Bronchial epithelial cell (primary cell): ENCODE measurements at regions not wholly inside any gene's neighbourhood (a gene's known extent, or its start where the extent isn't known, plus 50 kb on each side); places are given as distances from the start of the nearest gene placed in this dataset.
A peak's percentile ranks its signal among the peaks of the same experiment; 100 is the strongest.

Experiments
- DNase-seq: peaks from one replicate; pipeline ENCODE4 v3.0.0-alpha.2; 2010; ENCODE audit warnings: low read depth
- FAIRE-seq: peaks from 2 replicates; lab custom pipeline; 2011; peaks lifted over from hg19 to GRCh38; lab: Jason Lieb, UNC
- H3K27me3 ChIP-seq: 2 replicates; pipeline ENCODE4 v1.5.1; 2011; ENCODE audit warnings: low read length; ENCODE audit not compliant: control insufficient read depth, insufficient read depth
- H3K36me3 ChIP-seq: 2 replicates; pipeline ENCODE4 v1.5.1; 2011; ENCODE audit warnings: low read length; ENCODE audit not compliant: control insufficient read depth, insufficient read depth
- H3K4me3 ChIP-seq: 2 replicates; pipeline ENCODE4 v1.5.1; 2011; ENCODE audit warnings: mild to moderate bottlenecking, low read depth, low read length, control low read depth
- CTCF ChIP-seq: IDR thresholded peaks from 2 replicates; pipeline ENCODE4 v1.5.1; 2011; ENCODE audit warnings: mild to moderate bottlenecking, moderate library complexity, low read length, control low read depth, inconsistent platforms; ENCODE audit not compliant: insufficient read depth, severe bottlenecking

DNA sequence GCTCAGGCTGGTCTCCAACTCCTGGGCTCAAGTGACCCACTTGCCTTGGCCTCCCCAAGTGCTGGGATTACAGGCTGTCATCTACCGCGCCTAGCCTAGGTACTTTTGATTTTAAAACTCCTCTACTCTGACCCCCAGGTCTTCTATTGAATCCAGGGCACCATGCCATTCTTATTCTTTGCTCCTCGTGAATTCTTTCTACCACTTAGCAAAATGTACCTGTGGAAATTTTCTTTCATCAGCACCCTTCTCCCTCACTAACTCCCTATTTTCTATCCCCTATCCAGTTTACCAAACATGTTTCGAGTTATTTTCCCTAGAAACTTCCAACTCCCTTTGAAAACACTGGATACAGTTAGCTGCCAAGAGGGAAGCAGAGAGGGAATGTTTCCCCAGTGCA lies 60.0 kb upstream of the RAPGEF2 start:
- Histone ChIP-seq H3K36me3 (no peaks in the 10 kb centered on the region), H3K4me3 (no peak overlapping the region), H3K27me3 (no peaks in the 10 kb centered on the region)
- no peak for DNase-seq
- no peak for TF ChIP-seq CTCF
- no peak for FAIRE-seq

DNA sequence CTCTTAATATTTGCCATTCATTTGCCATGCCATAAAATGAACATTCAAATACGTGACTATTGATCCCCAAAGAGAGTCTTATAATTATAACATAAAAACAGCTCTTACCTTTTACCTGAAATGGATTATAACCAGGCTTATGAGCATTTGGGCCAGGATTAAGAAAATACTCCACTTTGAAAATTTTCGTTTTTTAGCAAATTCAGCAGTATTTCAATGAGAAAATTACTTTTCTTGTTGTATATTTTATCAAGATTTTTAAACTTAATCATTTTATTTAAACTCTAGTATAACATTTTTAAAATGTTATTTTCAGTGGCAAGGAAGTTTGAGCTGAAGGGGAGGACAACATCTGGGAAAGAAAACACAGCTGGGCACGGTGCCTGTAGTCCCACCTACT lies 59.0 kb upstream of the RAPGEF2 start:
- TF ChIP-seq CTCF = no peak
- no peak for FAIRE-seq
- no peak overlapping the region for H3K4me3 ChIP-seq

GRCh38 chr4:159045321-159045720 lies 57.6 kb upstream of the RAPGEF2 start:
- DNase-seq = no peak
- Histone ChIP-seq H3K4me3 (no peak overlapping the region), H3K36me3 (no peaks in the 10 kb centered on the region), H3K27me3 (no peaks in the 10 kb centered on the region)
- no peak for TF ChIP-seq CTCF
- no peak for FAIRE-seq

More for the DNA sequence above, 59.0 kb upstream of the RAPGEF2 start:
- no peak for DNase-seq
- H3K36me3 ChIP-seq = no peaks in the 10 kb centered on the region
- no peaks in the 10 kb centered on the region for H3K27me3 ChIP-seq

DNA sequence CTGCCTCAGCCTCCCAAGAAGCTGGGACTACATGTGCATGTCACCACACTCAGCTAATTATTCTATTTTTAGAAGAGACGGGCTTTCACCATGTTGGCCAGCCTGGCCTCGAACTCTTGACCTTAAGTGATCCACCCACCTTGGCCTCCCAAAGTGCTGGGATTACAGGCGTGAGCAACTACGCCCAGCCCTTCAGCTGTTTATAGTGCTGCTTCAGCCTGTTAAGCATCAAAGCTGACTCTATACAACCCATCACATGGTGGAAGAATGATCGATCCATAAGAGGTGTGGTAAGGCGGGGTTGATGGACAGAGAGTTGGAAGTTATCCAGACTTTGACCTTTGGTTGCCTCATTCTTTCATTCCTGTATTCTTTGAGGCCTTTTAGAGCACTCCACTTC lies 56.2 kb upstream of the RAPGEF2 start:
- FAIRE-seq = no peak
- DNase-seq = no peak
- no peak overlapping the region for H3K4me3 ChIP-seq
- H3K27me3 ChIP-seq = no peaks in the 10 kb centered on the region
- no peaks in the 10 kb centered on the region for H3K36me3 ChIP-seq
- no peak for TF ChIP-seq CTCF

GRCh38 chr4:159047478-159048165 lies 55.3 kb upstream of the RAPGEF2 start:
- Histone ChIP-seq H3K4me3 (no peak overlapping the region), H3K27me3 (no peaks in the 10 kb centered on the region), H3K36me3 (no peaks in the 10 kb centered on the region)
- TF ChIP-seq CTCF = no peak
- FAIRE-seq (no peak), DNase-seq (peak; percentile 13)
